Parathyroid adenoma (tissue), 2 donors: ENCODE measurements at regions not wholly inside any gene's neighbourhood (a gene's known extent, or its start where the extent isn't known, plus 50 kb on each side); places are given as distances from the start of the nearest gene placed in this dataset.
"Not testable (repeated sequence)": the region's sequence is repeated elsewhere in the genome, so short reads cannot be mapped to it uniquely, and the experiment has no call there.

ENCODE experiments used
- H2AFZ ChIP-seq: fragments of 300-600 bp; sonication (generic); one replicate; pipeline ENCODE4 v1.7.0; 2017; ENCODE audit warnings: antibody characterized with exemption, mild to moderate bottlenecking
- H3K27ac ChIP-seq: fragments of 300-600 bp; sonication (generic); one replicate; pipeline ENCODE4 v1.7.0; 2017
- H3K27me3 ChIP-seq: fragments of 300-600 bp; sonication (generic); one replicate; pipeline ENCODE4 v1.7.0; 2017; ENCODE audit warnings: low read length; ENCODE audit not compliant: control insufficient read depth, insufficient read depth
- H3K36me3 ChIP-seq: fragments of 300-600 bp; sonication (generic); one replicate; pipeline ENCODE4 v1.7.0; 2017; ENCODE audit warnings: low read length; ENCODE audit not compliant: control insufficient read depth, insufficient read depth
- H3K4me1 ChIP-seq: fragments of 300-600 bp; sonication (generic); one replicate; pipeline ENCODE4 v1.7.0; 2017; ENCODE audit warnings: control low read depth
- H3K4me2 ChIP-seq: fragments of 300-600 bp; sonication (generic); one replicate; pipeline ENCODE4 v1.7.0; 2017; ENCODE audit warnings: low read length
- H3K4me3 ChIP-seq: fragments of 300-600 bp; sonication (generic); one replicate; pipeline ENCODE4 v1.7.0; 2017; ENCODE audit warnings: low read depth, low read length
- H3K79me2 ChIP-seq: fragments of 300-600 bp; sonication (generic); one replicate; pipeline ENCODE4 v1.7.0; 2017; ENCODE audit warnings: control low read depth
- H3K9ac ChIP-seq: fragments of 300-600 bp; sonication (generic); one replicate; pipeline ENCODE4 v1.7.0; 2017; ENCODE audit warnings: mild to moderate bottlenecking
- H3K9me3 ChIP-seq: fragments of 300-600 bp; sonication (generic); one replicate; pipeline ENCODE4 v1.7.0; 2017; ENCODE audit warnings: low read length; ENCODE audit not compliant: control insufficient read depth
- CTCF ChIP-seq: fragments of 300-600 bp; sonication (generic); IDR thresholded peaks from one replicate; pipeline ENCODE4 v1.7.0; 2017; ENCODE audit warnings: antibody characterized with exemption, mild to moderate bottlenecking
- donor health status: primary hyperparathyroidism.

- Histone ChIP-seq H3K27ac (no peak overlapping the region), H3K4me3 (no peak overlapping the region), H3K27me3 (no peaks in the 10 kb centered on the region), H3K9ac (no peak overlapping the region), H3K4me2 (no peak overlapping the region), H3K4me1 (no peaks in the 10 kb centered on the region), H3K79me2 (no peaks in the 10 kb centered on the region), H2AFZ (no peak overlapping the region), H3K36me3 (no peaks in the 10 kb centered on the region), H3K9me3 (no peaks in the 10 kb centered on the region)
- TF ChIP-seq CTCF = no peak
Measured at GRCh38 chr13:60229708-60230272, 66.1 kb upstream of the DIAPH3 start.

- H3K9me3 ChIP-seq = no peaks in the 10 kb centered on the region
- H3K27me3 ChIP-seq = no peaks in the 10 kb centered on the region
Measured at GRCh38 chr13:60230593-60230992, 66.9 kb upstream of the DIAPH3 start.

GRCh38 chr13:60242043-60242595 is 78.4 kb upstream of the DIAPH3 start:
- H3K4me1 ChIP-seq = no peaks in the 10 kb centered on the region
- no peak overlapping the region for H3K27ac ChIP-seq
- TF ChIP-seq CTCF = no peak
- no peaks in the 10 kb centered on the region for H3K27me3 ChIP-seq
- H3K9me3 ChIP-seq = no peaks in the 10 kb centered on the region
- no peak overlapping the region for H3K4me2 ChIP-seq
- no peak overlapping the region for H2AFZ ChIP-seq
- H3K9ac ChIP-seq = no peak overlapping the region
- no peak overlapping the region for H3K4me3 ChIP-seq
- H3K79me2 ChIP-seq = no peaks in the 10 kb centered on the region
- H3K36me3 ChIP-seq = no peaks in the 10 kb centered on the region

More at GRCh38 chr13:60230593-60230992, 66.9 kb upstream of the DIAPH3 start:
- Histone ChIP-seq H2AFZ (peak overlapping the region; percentile 28), H3K36me3 (no peaks in the 10 kb centered on the region), H3K4me2 (no peak overlapping the region), H3K79me2 (no peaks in the 10 kb centered on the region), H3K9ac (no peak overlapping the region), H3K27ac (no peak overlapping the region), H3K4me3 (no peak overlapping the region), H3K4me1 (no peaks in the 10 kb centered on the region)
- no peak for TF ChIP-seq CTCF

GRCh38 chr13:60244381-60244780 is 80.7 kb upstream of the DIAPH3 start:
- Histone ChIP-seq H3K9me3 (no peaks in the 10 kb centered on the region), H3K4me2 (no peak overlapping the region), H3K36me3 (no peaks in the 10 kb centered on the region), H3K4me1 (no peaks in the 10 kb centered on the region), H3K9ac (no peak overlapping the region), H3K27me3 (no peaks in the 10 kb centered on the region), H3K79me2 (no peaks in the 10 kb centered on the region), H3K4me3 (no peak overlapping the region), H3K27ac (no peak overlapping the region), H2AFZ (no peak overlapping the region)
- TF ChIP-seq CTCF = no peak

GRCh38 chr13:60251419-60251818 is 87.7 kb upstream of the DIAPH3 start:
- H3K4me2 ChIP-seq, H3K36me3 ChIP-seq, H3K79me2 ChIP-seq, H3K27me3 ChIP-seq, H3K9ac ChIP-seq, H3K9me3 ChIP-seq, H3K4me3 ChIP-seq, H3K27ac ChIP-seq, H3K4me1 ChIP-seq, H2AFZ ChIP-seq: not testable (repeated sequence)
